CD4-positive, alpha-beta T cell (primary cell): ENCODE measurements at regions not wholly inside any gene's neighbourhood (a gene's known extent, or its start where the extent isn't known, plus 50 kb on each side); places are given as distances from the start of the nearest gene placed in this dataset.

Experiments
- ATAC-seq: fragments of 200-7000 bp; cut with Tn5 transposase; one replicate; pipeline ENCODE4 v1.10.0; 2022; ENCODE audit warnings: mild to moderate bottlenecking; ENCODE audit not compliant: poor library complexity
- CTCF ChIA-PET: fragments of 350-600 bp; sonication (Branson Sonifier 250); formaldehyde crosslinking; loops from one replicate; lab custom pipeline; 2021; ENCODE audit warnings: antibody characterized with exemption, inconsistent platforms; lab: Charles Lee
- POLR2A ChIA-PET: fragments of 350-600 bp; sonication (Branson Sonifier 250); formaldehyde crosslinking; loops from one replicate; lab custom pipeline; 2021; ENCODE audit warnings: antibody characterized with exemption, inconsistent platforms; lab: Charles Lee
- DNase-seq, 14 experiments: peaks; one replicate each; pipeline ENCODE4 v3.0.0-alpha.2; 2013 to 2020; ENCODE audit warnings: mixed read lengths in 2 of 14
- H3K27ac ChIP-seq, 2 donors: one replicate each; pipeline versions ENCODE4 v1.5.1 to v1.7.0; 2013; ENCODE audit warnings: low read length in 2 of 2, low read depth in 1 of 2, mild to moderate bottlenecking in 1 of 2
- H3K27me3 ChIP-seq, 2 experiments: 1 replicate in 1 of 2; 2 replicates in 1 of 2; pipeline versions ENCODE4 v1.6.1 to v1.7.0; 2013; ENCODE audit warnings: low read length in 2 of 2, control low read depth in 1 of 2, mild to moderate bottlenecking in 1 of 2, moderate library complexity in 1 of 2; ENCODE audit not compliant: insufficient read depth in 2 of 2, control insufficient read depth in 1 of 2
- H3K36me3 ChIP-seq: one replicate; pipeline ENCODE4 v1.6.1; 2013; ENCODE audit warnings: low read length, control low read depth; ENCODE audit not compliant: insufficient read depth
- H3K4me1 ChIP-seq: one replicate; pipeline ENCODE4 v1.6.1; 2013; ENCODE audit warnings: low read length, control low read depth; ENCODE audit not compliant: insufficient read depth
- H3K4me3 ChIP-seq: one replicate; pipeline ENCODE4 v1.5.1; 2013; ENCODE audit warnings: mild to moderate bottlenecking, low read length, moderate library complexity
- H3K9me3 ChIP-seq, 2 experiments: 1 replicate in 1 of 2; 2 replicates in 1 of 2; pipeline versions ENCODE4 v1.6.1 to v1.7.0; 2013; ENCODE audit warnings: low read length in 2 of 2, mild to moderate bottlenecking in 2 of 2, control low read depth in 1 of 2, moderate library complexity in 1 of 2; ENCODE audit not compliant: control insufficient read depth in 1 of 2, insufficient read depth in 1 of 2
- H3K27ac Mint-ChIP-seq: one replicate; pipeline ENCODE4 v1.8.0; 2020; ENCODE audit warnings: mixed read lengths
- H3K27me3 Mint-ChIP-seq: one replicate; pipeline ENCODE4 v1.8.0; 2021; ENCODE audit warnings: mixed read lengths
- H3K36me3 Mint-ChIP-seq: one replicate; pipeline ENCODE4 v1.8.0; 2021; ENCODE audit warnings: low read depth, mixed read lengths
- H3K4me1 Mint-ChIP-seq: one replicate; pipeline ENCODE4 v1.8.0; 2021; ENCODE audit warnings: low read depth, mixed read lengths
- H3K4me3 Mint-ChIP-seq: one replicate; pipeline ENCODE4 v1.8.0; 2020; ENCODE audit warnings: mild to moderate bottlenecking, mixed read lengths
- H3K9me3 Mint-ChIP-seq: one replicate; pipeline ENCODE4 v1.8.0; 2020; ENCODE audit warnings: mixed read lengths
- CTCF ChIP-seq: fragments of 200-600 bp; IDR thresholded peaks from one replicate; pipeline ENCODE4 v1.8.0; 2022; ENCODE audit warnings: antibody characterized with exemption, mild to moderate bottlenecking
- intact Hi-C, 2 experiments: fragments of 100-400 bp; cut with DNase I in 1 of 2; cut with micrococcal nuclease in 1 of 2; formaldehyde crosslinking; loops; one replicate each; pipeline versions ENCODE4 v1.15.1 to v1.9.0; 2023 to 2025; cut with DNase I, micrococcal nuclease

- no peak overlapping the region for H3K27ac Mint-ChIP-seq
- POLR2A ChIA-PET = no interaction called here
- H3K27me3 ChIP-seq = no peaks in the 10 kb centered on the region
- H3K27ac ChIP-seq = no peak overlapping the region
- no peak overlapping the region for H3K4me3 Mint-ChIP-seq
- peaks cover 0 to 13% of the 10 kb centered on the region in 2 experiments for H3K9me3 ChIP-seq
- H3K4me1 ChIP-seq = no peaks in the 10 kb centered on the region
- DNase-seq (no peak), ATAC-seq (no peak)
- H3K36me3 Mint-ChIP-seq = no peaks in the 10 kb centered on the region
- H3K36me3 ChIP-seq = no peaks in the 10 kb centered on the region
- intact Hi-C loops = no loop called here
- no peaks in the 10 kb centered on the region for H3K4me1 Mint-ChIP-seq
- CTCF ChIA-PET = no interaction called here
- no peaks in the 10 kb centered on the region for H3K27me3 Mint-ChIP-seq
- H3K4me3 ChIP-seq = no peak overlapping the region
- H3K9me3 Mint-ChIP-seq = peaks cover 10% of the 10 kb centered on the region
- TF ChIP-seq CTCF = no peak
These were observed 811.4 kb downstream of the DACH1 start for GRCh38 chr13:71055644-71056043.

DNA sequence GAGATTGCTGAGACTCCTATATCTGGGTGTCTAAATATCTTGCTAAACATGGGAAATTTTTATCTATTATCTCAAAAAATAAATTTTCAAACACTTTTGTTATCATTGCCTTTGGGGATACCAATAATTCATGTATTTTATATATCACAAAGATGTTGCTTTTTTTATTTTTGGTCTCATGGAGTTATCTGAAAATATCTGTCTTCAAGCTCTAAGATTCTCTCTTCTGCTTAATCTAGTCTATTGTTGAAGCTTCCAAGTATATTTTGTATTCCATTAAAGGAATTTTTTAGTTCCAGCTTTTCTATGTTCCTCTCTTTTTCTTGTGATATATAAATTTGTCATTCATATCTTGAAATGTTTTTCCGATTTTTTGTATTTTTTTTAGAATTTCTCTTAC is 812.0 kb downstream of the DACH1 start:
- H3K36me3 Mint-ChIP-seq = no peaks in the 10 kb centered on the region
- peaks cover 10% of the 10 kb centered on the region for H3K9me3 Mint-ChIP-seq
- ChIA-PET POLR2A (no interaction called here), CTCF (no interaction called here)
- ATAC-seq (no peak), DNase-seq (no peak)
- H3K27ac Mint-ChIP-seq = no peak overlapping the region
- H3K4me3 ChIP-seq = no peak overlapping the region
- no peaks in the 10 kb centered on the region for H3K4me1 ChIP-seq
- H3K27me3 Mint-ChIP-seq = no peaks in the 10 kb centered on the region
- no peak for TF ChIP-seq CTCF
- no peaks in the 10 kb centered on the region for H3K27me3 ChIP-seq
- peaks cover 0 to 13% of the 10 kb centered on the region in 2 experiments for H3K9me3 ChIP-seq
- H3K4me1 Mint-ChIP-seq = no peaks in the 10 kb centered on the region
- H3K36me3 ChIP-seq = no peaks in the 10 kb centered on the region
- intact Hi-C loops = no loop called here
- H3K4me3 Mint-ChIP-seq = no peak overlapping the region
- H3K27ac ChIP-seq = no peak overlapping the region

DNA sequence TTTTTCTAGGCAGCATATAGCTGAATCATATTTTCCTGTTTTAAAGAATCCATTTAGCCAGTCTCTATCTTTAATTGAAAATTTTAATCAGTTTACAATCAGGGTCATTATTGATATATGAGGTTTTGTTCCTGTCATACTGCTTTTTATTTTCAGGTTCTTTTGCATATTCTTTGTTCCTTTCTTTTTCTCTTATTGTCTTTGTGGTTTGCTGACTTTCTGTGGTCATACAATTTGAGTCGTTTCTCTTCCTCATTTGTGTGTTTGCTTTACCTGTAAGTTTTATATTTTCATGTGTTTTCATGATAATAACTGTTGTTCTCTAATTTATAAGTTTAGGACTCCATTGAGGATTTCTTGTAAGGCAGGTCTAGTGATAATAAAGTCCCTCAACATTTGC is 812.6 kb downstream of the DACH1 start:
- H3K27ac ChIP-seq = no peak overlapping the region
- Mint-ChIP-seq H3K9me3 (peaks cover 10% of the 10 kb centered on the region), H3K36me3 (no peaks in the 10 kb centered on the region), H3K27me3 (no peaks in the 10 kb centered on the region), H3K4me1 (no peaks in the 10 kb centered on the region), H3K4me3 (no peak overlapping the region), H3K27ac (no peak overlapping the region)
- ChIA-PET CTCF (no interaction called here), POLR2A (no interaction called here)
- DNase-seq = no peak
- ATAC-seq = no peak
- H3K4me1 ChIP-seq = no peaks in the 10 kb centered on the region
- no peak for TF ChIP-seq CTCF
- no peaks in the 10 kb centered on the region for H3K36me3 ChIP-seq
- H3K4me3 ChIP-seq = no peak overlapping the region
- peaks cover 0 to 13% of the 10 kb centered on the region in 2 experiments for H3K9me3 ChIP-seq
- intact Hi-C loops = no loop called here
- no peaks in the 10 kb centered on the region for H3K27me3 ChIP-seq
